ENCODE measurements at regions not wholly inside any gene's neighbourhood (a gene's known extent, or its start where the extent isn't known, plus 50 kb on each side); places are given as distances from the start of the nearest gene placed in this dataset.

DNA sequence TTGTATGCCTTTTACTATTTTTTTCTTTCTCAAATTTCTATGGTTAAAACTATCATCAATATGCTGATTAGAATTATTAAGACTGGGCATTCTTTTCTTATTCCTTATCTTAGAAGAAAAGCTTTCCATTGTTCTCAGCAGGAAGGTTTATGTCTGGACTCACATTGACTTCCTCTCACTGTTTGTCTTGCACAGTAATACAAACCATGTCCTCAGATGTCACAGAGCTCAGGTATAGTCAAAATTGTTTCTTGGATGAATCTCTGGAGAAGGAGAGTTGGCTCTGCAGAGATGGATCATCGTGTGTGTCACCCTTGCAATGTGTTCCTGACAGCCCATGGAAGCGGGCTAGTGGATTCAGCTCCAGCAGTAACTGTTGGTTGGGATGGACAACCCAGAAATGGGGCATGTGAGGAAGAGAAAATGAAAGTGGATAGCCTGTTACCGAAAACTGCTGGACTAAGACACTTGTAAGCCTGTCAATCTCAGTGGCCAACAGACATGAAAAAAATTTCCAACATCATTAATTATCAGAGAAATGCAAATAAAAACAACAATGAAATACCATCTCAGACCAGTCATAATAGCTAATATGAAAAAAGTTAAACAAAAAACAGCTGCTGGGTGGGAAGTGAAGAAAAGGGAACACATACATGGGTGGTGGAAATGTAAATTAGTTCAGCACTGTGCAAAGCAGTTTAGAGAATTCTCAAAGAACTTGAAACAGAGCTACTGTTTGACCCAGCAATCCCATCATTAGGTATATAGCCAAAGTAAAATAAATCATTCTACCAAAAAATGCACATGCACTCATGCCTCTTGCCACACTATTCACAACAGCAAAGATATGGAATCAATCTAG is 967.8 kb downstream of the TMEM121 start:
- H3K4me1 ChIP-seq, result no peaks in the 10 kb centered on the region
- 32 to 38% methylated on average over 3 of the region's 3 CpGs for WGBS, 2 donors
- no peak overlapping the region for H3K27ac ChIP-seq
- intact Hi-C loops (cut with DNase I), result no loop called here
- no peak for DNase-seq
- H3K4me3 ChIP-seq, result no peak overlapping the region
- H3K9me3 ChIP-seq, result no peaks in the 10 kb centered on the region
- TF ChIP-seq, protein P1, sequence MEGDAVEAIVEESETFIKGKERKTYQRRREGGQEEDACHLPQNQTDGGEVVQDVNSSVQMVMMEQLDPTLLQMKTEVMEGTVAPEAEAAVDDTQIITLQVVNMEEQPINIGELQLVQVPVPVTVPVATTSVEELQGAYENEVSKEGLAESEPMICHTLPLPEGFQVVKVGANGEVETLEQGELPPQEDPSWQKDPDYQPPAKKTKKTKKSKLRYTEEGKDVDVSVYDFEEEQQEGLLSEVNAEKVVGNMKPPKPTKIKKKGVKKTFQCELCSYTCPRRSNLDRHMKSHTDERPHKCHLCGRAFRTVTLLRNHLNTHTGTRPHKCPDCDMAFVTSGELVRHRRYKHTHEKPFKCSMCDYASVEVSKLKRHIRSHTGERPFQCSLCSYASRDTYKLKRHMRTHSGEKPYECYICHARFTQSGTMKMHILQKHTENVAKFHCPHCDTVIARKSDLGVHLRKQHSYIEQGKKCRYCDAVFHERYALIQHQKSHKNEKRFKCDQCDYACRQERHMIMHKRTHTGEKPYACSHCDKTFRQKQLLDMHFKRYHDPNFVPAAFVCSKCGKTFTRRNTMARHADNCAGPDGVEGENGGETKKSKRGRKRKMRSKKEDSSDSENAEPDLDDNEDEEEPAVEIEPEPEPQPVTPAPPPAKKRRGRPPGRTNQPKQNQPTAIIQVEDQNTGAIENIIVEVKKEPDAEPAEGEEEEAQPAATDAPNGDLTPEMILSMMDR (IDR thresholded peaks at IDR 0.05), result no peak
- TF ChIP-seq POLR2A (IDR thresholded peaks at IDR 0.05), result no peak
- no peaks in the 10 kb centered on the region for H3K36me3 ChIP-seq
- no peaks in the 10 kb centered on the region for H3K27me3 ChIP-seq

DNA sequence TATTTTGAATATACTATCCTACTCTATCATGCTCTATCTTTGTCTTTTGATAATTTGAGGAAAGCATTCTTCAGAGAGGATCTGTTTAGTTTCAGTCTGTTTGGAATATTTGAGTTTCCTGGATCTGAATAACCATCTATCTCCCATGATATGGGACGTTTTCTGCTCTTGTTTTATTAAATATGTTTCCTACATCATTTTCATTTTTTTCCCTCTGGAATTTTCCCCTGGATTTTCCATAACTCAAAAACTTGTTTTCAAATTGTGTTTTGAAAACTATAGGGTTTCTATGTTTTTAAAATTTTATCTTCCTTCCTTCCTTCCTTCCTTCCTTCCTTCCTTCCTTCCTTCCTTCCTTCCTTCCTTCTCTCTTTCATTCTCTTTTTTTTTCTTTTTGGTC is 974.2 kb downstream of the TMEM121 start:
- intact Hi-C loops (cut with DNase I), result no loop called here
- Histone ChIP-seq H3K27me3 (no peaks in the 10 kb centered on the region), H3K9me3 (no peaks in the 10 kb centered on the region), H3K36me3 (no peaks in the 10 kb centered on the region), H3K4me3 (no peak overlapping the region), H3K27ac (no peak overlapping the region), H3K4me1 (no peaks in the 10 kb centered on the region)
- 32 to 36% methylated on average over 1 of the region's 1 CpG for WGBS, 2 donors
- no peak for DNase-seq
- TF ChIP-seq POLR2A (IDR thresholded peaks at IDR 0.05), result no peak
- TF ChIP-seq, protein P1 (IDR thresholded peaks at IDR 0.05), result no peak

DNA sequence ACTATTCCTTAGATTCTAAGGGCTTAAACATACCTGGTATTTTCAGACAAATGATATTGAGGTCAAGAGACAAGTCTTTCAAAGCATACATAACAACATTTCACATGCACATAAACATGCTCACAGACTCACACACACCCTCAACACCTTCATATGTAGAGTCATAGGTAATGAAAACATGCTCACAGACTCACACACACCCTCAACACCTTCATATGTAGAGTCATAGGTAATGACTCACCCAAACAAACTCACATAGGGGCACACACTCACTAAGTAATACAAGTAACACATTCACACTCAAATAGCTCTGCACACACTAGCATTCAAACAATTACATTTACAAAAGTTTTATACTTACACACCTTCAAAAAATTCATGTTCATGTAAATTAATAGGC is 975.5 kb downstream of the TMEM121 start:
- intact Hi-C loops (cut with DNase I), result no loop called here
- H3K36me3 ChIP-seq, result no peaks in the 10 kb centered on the region
- H3K27ac ChIP-seq, result no peak overlapping the region
- H3K9me3 ChIP-seq, result no peaks in the 10 kb centered on the region
- peaks cover 0 to 2% (median 0%) of the 10 kb centered on the region in 4 donors for H3K27me3 ChIP-seq
- no peaks in the 10 kb centered on the region for H3K4me1 ChIP-seq
- no peak for TF ChIP-seq POLR2A (IDR thresholded peaks at IDR 0.05)
- TF ChIP-seq, protein P1 (IDR thresholded peaks at IDR 0.05), result no peak
- no peak for DNase-seq
- no peak overlapping the region for H3K4me3 ChIP-seq

DNA sequence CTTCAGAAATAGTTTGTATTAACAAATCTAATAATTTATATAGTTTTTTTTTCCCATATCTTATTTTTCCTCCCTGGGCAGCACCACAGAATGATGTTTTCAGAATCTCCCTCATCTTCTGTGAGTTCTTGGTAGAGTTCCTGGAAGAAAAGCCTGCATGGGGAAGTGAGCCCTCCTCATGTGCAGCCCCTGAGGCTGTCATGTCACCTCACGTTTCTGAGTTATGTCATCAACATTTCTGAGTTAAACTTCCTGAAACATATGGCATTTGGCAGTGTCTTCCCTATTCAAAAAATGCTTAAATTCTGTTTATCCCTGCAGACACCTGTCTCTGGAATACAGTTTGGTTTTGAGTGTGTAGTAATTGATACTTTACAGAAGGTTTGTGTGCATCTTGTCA is 979.0 kb downstream of the TMEM121 start:
- Histone ChIP-seq H3K4me3 (no peak overlapping the region), H3K27me3 (peaks cover 0 to 12% (median 0%) of the 10 kb centered on the region in 4 donors), H3K4me1 (no peaks in the 10 kb centered on the region), H3K36me3 (no peaks in the 10 kb centered on the region), H3K27ac (no peak overlapping the region), H3K9me3 (no peaks in the 10 kb centered on the region)
- intact Hi-C loops (cut with DNase I), result no loop called here
- no peak for DNase-seq
- 6 to 25% methylated on average over 1 of the region's 1 CpG for WGBS, 2 donors
- TF ChIP-seq, protein P1 (IDR thresholded peaks at IDR 0.05), result no peak
- no peak for TF ChIP-seq POLR2A (IDR thresholded peaks at IDR 0.05)

DNA sequence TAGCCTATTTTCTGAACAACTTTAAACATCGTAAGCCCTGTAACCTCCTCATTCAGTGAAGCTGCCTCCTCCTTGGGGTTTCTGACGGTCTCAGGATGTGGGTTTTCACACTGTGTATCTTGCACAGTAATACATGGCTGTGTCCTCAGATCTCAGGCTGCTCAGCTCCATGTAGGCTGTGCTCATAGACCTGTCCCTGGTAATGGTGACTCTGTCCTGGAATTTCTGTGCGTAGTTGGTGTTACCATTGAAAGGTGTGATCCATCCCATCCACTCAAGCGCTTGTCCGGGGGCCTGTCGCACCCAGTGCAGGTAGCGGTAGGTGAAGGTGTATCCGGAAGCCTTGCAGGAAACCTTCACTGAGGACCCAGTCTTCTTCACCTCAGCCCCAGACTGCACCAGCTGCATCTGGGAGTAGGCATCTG is 980.5 kb downstream of the TMEM121 start:
- Histone ChIP-seq H3K4me3 (no peak overlapping the region), H3K27ac (peak overlapping the region in 1 of 4 donors; percentile 25), H3K9me3 (no peaks in the 10 kb centered on the region), H3K4me1 (no peaks in the 10 kb centered on the region), H3K27me3 (peaks cover 0 to 12% (median 0%) of the 10 kb centered on the region in 4 donors), H3K36me3 (no peaks in the 10 kb centered on the region)
- WGBS, 2 donors, result 46 to 48% methylated on average over 2 to 3 of the region's 8 CpGs
- intact Hi-C loops (cut with DNase I), result no loop called here
- no peak for TF ChIP-seq POLR2A (IDR thresholded peaks at IDR 0.05)
- TF ChIP-seq, protein P1 (IDR thresholded peaks at IDR 0.05), result no peak
- DNase-seq, result no peak
